HG03442 (cell line): ENCODE measurements at regions not wholly inside any gene's neighbourhood (a gene's known extent, or its start where the extent isn't known, plus 50 kb on each side); places are given as distances from the start of the nearest gene placed in this dataset.

Source experiments
- ATAC-seq: cut with Tn5 transposase; IDR thresholded peaks from one replicate; pipeline ENCODE4 v1.9.1; 2021; ENCODE audit warnings: mild to moderate bottlenecking, moderate library complexity; ENCODE audit not compliant: unreplicated experiment

DNA sequence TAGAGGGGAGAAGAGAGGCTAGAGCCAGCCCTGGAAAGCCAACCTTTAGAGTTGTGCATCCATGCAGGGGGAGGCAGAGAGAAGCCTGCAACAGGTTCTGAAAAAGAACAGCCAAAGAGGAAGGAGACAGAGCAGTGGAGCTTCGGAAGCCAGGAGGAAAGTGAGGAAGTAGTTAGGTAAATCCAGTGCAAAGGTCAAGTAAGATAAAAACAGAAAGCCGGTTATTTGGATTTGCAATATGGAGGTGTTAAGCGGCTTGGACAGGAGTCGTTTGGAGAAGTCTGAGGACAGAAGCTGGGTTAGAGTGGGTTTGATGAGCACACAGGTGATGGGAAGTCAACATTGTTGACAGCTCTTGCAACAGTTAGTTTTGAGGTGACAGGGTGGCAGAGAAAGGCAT is 53.5 kb upstream of the FLT1 start:
- no peak for ATAC-seq

DNA sequence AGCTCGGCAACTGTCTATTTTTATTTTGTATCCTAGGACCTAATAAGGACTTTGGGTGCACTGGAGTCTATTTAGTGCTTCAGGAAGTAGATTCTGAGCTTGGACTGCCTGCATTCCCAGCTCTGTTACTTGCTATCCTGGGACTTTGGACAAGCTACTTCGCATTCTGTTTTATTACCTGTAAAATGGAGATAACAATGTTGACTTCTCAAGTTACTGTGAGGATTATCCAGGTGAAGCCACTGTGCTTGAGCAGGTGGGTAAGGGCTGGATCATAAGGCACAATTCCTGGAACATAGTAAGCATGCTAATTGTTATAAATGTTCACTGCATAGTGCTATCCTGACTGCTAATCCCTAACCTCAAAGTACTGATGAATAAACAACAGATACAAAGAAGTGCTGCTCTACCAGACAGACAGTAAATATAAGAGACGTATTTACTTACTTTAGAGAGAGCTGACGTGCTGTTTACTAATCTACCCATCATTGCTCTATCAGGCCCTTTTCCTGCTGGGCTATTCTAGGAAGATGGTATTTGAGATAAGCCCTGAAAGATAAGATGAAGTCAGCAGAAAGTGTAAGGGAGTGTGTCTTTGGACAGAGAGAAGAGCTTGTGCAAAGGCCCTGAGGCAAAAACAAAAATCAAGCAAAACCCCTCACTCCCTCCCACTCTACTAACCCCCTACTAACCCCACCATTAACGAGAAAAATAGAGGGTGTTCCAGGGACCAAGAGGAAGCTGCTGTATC is 50.8 kb upstream of the FLT1 start:
- no peak for ATAC-seq
